ENCODE measurements at regions not wholly inside any gene's neighbourhood (a gene's known extent, or its start where the extent isn't known, plus 50 kb on each side); places are given as distances from the start of the nearest gene placed in this dataset.
"Not testable (repeated sequence)": the region's sequence is repeated elsewhere in the genome, so short reads cannot be mapped to it uniquely, and the experiment has no call there.

DNA sequence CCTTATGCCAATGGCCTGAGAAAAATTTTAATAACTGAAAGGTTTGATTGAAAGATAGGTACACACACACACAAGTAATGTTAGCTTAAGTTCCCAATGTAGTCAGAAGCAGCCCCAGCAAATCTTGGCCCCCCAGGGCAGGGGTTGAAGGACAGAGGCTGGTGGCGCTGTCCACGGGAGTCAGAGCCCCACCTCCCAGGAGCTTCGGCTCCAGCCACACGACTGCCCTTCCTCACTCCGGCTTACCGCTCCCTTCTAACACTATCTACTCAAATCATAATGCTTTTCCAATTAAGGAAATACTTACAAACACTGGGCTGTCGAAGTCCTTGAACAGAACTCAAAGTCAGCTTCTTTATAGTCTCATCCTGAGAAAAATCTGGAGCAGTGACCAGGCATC is 163.9 kb upstream of the NBPF12 start:
- TF ChIP-seq, protein P1, sequence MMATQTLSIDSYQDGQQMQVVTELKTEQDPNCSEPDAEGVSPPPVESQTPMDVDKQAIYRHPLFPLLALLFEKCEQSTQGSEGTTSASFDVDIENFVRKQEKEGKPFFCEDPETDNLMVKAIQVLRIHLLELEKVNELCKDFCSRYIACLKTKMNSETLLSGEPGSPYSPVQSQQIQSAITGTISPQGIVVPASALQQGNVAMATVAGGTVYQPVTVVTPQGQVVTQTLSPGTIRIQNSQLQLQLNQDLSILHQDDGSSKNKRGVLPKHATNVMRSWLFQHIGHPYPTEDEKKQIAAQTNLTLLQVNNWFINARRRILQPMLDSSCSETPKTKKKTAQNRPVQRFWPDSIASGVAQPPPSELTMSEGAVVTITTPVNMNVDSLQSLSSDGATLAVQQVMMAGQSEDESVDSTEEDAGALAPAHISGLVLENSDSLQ (IDR thresholded peaks at IDR 0.05) = not testable (repeated sequence)
- not testable (repeated sequence) for TF ChIP-seq TARDBP (IDR thresholded peaks at IDR 0.05); SP1 (IDR thresholded peaks at IDR 0.05); ELF4 (IDR thresholded peaks at IDR 0.05); HDGF (IDR thresholded peaks at IDR 0.05; ENCODE audit: borderline replicate concordance); SUZ12 (IDR thresholded peaks at IDR 0.05); BHLHE40 (IDR thresholded peaks at IDR 0.05; ENCODE audit: borderline replicate concordance); FOXM1 (IDR thresholded peaks at IDR 0.05; ENCODE audit: borderline replicate concordance); NFRKB (IDR thresholded peaks at IDR 0.05); ARNT (IDR thresholded peaks at IDR 0.05); L3MBTL2 (conservative IDR thresholded peaks at IDR 0.05); CTBP1 (IDR thresholded peaks at IDR 0.05; ENCODE audit: borderline replicate concordance); ZNF384 (IDR thresholded peaks at IDR 0.05); LEF1 (IDR thresholded peaks at IDR 0.05; ENCODE audit: borderline replicate concordance)
